ENCODE measurements at regions not wholly inside any gene's neighbourhood (a gene's known extent, or its start where the extent isn't known, plus 50 kb on each side); places are given as distances from the start of the nearest gene placed in this dataset.

GRCh38 chr7:41476460-41476803, 226.5 kb downstream of the INHBA start:
- H3K4me1 ChIP-seq: no peaks in the 10 kb centered on the region
- H3K27ac ChIP-seq: no peak overlapping the region
- TF ChIP-seq POLR2A (IDR thresholded peaks at IDR 0.05): no peak
- TF ChIP-seq CTCF (IDR thresholded peaks at IDR 0.05): no peak
- no peak for TF ChIP-seq POLR2AphosphoS5 (IDR thresholded peaks at IDR 0.05)
- no peak for DNase-seq
- no peak overlapping the region for H3K4me3 ChIP-seq
- peaks cover 0 to 15% (median 4%) of the 10 kb centered on the region in 4 donors for H3K9me3 ChIP-seq
- WGBS, 5 donors: 30 to 55% (median 39%) methylated on average over 1 of the region's 1 CpG
- H3K36me3 ChIP-seq: no peaks in the 10 kb centered on the region
- intact Hi-C loops (cut with DNase I; ENCODE audit: low total_unique reads): no loop called here
- no peaks in the 10 kb centered on the region for H3K27me3 ChIP-seq

- WGBS, 5 donors: 30 to 47% (median 34%) methylated on average over 2 of the region's 2 CpGs
- Histone ChIP-seq H3K27ac (no peak overlapping the region), H3K9me3 (peaks cover 0 to 11% (median 4%) of the 10 kb centered on the region in 4 donors), H3K27me3 (no peaks in the 10 kb centered on the region), H3K4me3 (no peak overlapping the region), H3K36me3 (no peaks in the 10 kb centered on the region), H3K4me1 (no peaks in the 10 kb centered on the region)
- TF ChIP-seq EP300 (IDR thresholded peaks at IDR 0.05) (no peak), CTCF (IDR thresholded peaks at IDR 0.05) (no peak), POLR2A (IDR thresholded peaks at IDR 0.05) (no peak), POLR2AphosphoS5 (IDR thresholded peaks at IDR 0.05) (no peak)
- DNase-seq: no peak
- intact Hi-C loops (cut with DNase I; ENCODE audit: low total_unique reads): no loop called here
Measured at GRCh38 chr7:41475801-41476459, 227.0 kb downstream of the INHBA start.

GRCh38 chr7:41472427-41473125, 230.3 kb downstream of the INHBA start:
- DNase-seq: no peak
- Histone ChIP-seq H3K27ac (no peak overlapping the region), H3K9me3 (no peaks in the 10 kb centered on the region), H3K27me3 (no peaks in the 10 kb centered on the region), H3K4me3 (no peak overlapping the region), H3K4me1 (no peaks in the 10 kb centered on the region), H3K36me3 (no peaks in the 10 kb centered on the region)
- intact Hi-C loops (cut with DNase I; ENCODE audit: low total_unique reads): no loop called here
- WGBS, 5 donors: 73 to 81% (median 76%) methylated on average over 4 of the region's 4 CpGs
- TF ChIP-seq POLR2A (IDR thresholded peaks at IDR 0.05): no peak
- TF ChIP-seq POLR2AphosphoS5 (IDR thresholded peaks at IDR 0.05): no peak
- no peak for TF ChIP-seq CTCF (IDR thresholded peaks at IDR 0.05)
- TF ChIP-seq EP300 (IDR thresholded peaks at IDR 0.05): no peak

- Histone ChIP-seq H3K27ac (no peak overlapping the region), H3K4me1 (no peaks in the 10 kb centered on the region), H3K36me3 (no peaks in the 10 kb centered on the region), H3K9me3 (no peaks in the 10 kb centered on the region), H3K4me3 (no peak overlapping the region), H3K27me3 (no peaks in the 10 kb centered on the region)
- intact Hi-C loops (cut with DNase I; ENCODE audit: low total_unique reads): no loop called here
- WGBS, 5 donors: 79 to 96% (median 90%) methylated on average over 5 of the region's 5 CpGs
- TF ChIP-seq POLR2AphosphoS5 (IDR thresholded peaks at IDR 0.05) (no peak), CTCF (IDR thresholded peaks at IDR 0.05) (no peak), POLR2A (IDR thresholded peaks at IDR 0.05) (no peak), EP300 (IDR thresholded peaks at IDR 0.05) (no peak)
- no peak for DNase-seq
Measured at GRCh38 chr7:41470081-41470480, 232.8 kb downstream of the INHBA start.

All from stomach (tissue), 8 donors.